Stimulated activated CD4-positive, alpha-beta T cell treated with anti-CD3 and anti-CD28 coated beads, Interleukin-4, amount 100 ng/mL, for 1 hour (primary cell): ENCODE measurements at regions not wholly inside any gene's neighbourhood (a gene's known extent, or its start where the extent isn't known, plus 50 kb on each side); places are given as distances from the start of the nearest gene placed in this dataset.
"Not testable (repeated sequence)": the region's sequence is repeated elsewhere in the genome, so short reads cannot be mapped to it uniquely, and the experiment has no call there.

ENCODE experiments used
- DNase-seq: peaks from one replicate; pipeline ENCODE4 v3.0.0-alpha.2; 2020

DNA sequence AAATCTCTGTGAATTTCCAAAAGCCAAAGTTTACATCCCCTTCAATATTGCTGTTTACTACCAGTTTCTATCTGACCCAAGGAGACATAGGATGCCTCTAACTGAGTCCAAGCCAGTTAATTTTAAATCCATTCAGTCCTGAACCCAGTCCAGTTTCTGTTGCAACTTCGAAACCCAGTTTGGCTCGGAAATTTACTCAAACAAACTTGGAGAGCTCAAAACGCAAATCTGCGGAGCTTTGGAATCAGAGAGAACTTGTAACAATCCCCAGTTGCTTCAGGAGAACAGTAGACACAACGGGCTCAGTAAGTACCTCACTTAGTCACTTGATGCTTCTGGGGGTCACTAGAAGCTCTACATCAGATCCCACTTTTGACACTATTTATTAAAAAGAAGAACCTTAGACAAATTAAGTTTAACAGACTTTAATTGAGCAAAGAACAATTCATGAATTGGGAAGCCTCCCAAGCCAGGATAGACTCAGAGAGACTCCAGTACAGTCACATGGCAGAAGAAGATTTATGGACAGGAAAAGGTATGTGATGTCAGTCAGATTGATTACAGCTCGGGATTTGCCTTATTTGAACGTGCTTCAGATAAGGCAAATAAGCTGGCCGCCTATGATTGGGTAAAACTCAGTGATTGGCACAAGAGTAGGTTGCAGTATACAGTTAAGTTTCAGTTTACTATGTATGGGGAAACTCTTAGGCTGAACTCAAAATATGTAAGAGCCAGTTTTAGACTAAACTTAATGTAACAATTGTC, 118.0 kb downstream of the RFPL4B start:
- DNase-seq, result no peak

DNA sequence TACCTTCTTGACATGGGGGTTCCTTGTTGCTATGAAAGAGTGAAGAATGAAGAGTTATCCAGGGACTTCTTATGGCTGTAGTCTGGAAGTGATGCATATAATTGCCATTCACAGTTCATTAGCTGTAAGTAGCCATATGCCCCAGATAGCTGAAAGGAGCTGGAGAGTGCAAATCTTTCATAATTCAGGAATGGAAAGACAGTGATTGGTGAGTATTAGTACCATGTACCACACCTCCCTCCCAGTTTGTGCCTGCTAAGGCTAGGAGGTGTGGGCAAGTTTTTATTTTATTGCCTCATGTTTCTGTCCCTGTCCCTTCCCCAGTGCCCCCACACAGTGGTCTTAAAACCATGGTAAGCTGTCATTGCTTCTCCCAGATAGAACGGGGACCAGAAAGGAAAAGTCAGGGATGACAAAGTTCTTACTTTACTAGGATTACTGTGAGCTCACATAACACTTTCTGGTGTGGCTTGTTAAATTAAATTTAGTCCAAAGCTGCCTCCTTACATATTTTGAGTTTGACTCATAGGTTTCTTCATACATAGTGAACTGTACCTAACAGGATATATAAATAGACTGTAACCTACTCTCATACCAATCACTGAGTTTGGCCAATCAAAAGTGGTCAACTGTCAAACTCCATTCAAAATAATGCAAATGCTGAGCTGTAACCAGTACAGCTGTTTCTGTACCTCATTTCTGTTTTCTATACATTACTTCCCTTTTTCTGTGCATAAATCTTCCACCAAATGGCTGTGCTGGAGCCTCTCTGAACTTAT, 119.4 kb downstream of the RFPL4B start:
- DNase-seq, result no peak

DNA sequence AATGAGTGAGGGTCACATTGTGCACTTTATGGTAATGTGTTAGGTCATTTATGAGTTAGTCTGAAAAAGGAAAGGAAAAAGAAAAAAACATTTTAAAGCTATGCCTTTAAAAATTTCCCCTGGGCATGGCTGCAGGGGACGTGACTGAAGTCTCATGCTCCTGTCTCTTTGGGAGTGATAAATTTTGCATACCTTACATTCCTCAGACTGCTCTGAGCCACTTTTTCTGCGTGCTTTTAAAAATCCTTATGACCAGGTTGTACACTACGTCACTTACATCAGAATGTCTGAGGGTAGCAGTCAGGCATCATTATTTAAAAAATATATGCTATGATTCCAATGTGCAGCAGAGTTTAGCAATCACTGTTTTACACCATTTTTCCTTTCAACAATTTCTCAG, 121.2 kb downstream of the RFPL4B start:
- DNase-seq, result no peak

DNA sequence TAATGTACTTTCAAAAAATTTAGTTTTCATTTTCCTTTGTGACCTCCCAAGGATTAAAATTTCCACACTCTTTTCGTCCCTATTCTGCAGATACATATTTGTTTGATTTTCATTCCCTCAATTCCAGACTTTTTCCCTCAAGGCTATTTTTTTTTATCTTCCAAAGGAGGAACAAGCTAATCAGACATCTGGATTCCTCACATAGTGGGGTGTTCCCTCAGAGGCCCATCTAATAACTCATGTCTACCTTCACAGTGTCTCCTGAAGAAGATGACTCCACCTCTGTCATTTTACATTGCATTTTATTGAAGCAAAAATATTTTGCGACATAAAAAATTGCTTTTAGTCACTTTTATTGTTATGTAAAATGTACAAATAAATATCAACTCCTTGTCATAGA, 122.2 kb downstream of the RFPL4B start:
- no peak for DNase-seq

DNA sequence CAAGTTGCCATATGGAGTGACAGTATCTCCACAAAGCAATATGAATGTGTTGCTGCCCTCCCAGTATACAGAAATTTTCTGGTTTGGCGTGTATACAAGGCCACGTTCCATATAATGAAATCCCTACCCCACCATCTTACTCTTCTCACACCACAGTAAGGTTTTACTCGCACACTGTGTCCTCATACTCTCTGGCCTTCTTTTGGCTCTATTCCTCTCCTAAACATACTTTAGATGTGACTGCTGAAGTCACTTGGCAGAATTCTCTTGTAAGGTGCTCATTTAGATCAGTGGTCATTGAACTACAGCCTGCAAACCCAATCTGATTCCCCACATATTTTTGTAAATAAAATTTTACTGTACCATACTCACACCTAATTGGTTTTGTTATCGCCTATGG, 123.2 kb downstream of the RFPL4B start:
- no peak for DNase-seq

DNA sequence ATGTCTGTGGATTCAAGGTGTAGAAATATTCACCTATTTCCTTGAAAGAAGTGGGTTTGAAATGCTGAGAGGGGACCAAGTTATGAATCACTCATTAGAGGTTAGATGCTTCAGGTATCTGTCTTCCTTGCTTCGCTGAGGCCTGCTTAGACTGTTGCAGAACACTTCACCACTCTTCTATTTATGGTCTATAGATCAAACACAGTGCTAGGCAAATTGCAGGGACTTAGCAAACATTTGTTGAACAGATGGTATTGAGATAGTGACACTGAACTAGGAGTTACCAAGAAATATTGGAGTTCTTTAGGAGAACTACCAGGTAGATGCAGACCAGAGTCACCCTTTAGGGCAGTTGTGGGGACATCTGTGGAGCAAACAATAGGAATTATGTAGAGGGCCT, 123.8 kb downstream of the RFPL4B start:
- no peak for DNase-seq

- no peak for DNase-seq
Observed at GRCh38 chr6:112475083-112475482, 128.0 kb downstream of the RFPL4B start.

GRCh38 chr6:112477125-112477524, 130.0 kb downstream of the RFPL4B start:
- no peak for DNase-seq

GRCh38 chr6:112478036-112478435, 130.9 kb downstream of the RFPL4B start:
- DNase-seq, result no peak

GRCh38 chr6:112479975-112480374, 132.8 kb downstream of the RFPL4B start:
- DNase-seq, result not testable (repeated sequence)

GRCh38 chr6:112480553-112480952, 133.4 kb downstream of the RFPL4B start:
- no peak for DNase-seq

DNA sequence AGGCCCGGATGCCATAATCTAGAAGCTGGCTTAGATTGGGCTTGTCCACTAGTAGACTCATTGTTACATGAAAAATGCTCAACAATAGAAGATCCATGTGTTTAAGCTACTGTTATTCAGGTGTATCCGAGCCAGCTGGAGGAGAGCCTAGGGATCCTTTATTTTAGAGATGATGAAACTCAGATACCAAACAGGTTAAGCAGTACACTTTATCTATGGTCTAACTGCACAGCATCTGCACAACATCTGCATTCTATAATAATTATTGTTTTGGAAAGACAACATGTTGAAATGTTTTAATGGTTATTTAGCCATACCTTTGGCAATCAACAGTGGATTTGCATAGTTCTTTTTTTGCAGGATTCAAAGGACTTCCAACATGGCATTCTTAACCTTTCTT, 134.1 kb downstream of the RFPL4B start:
- DNase-seq, result no peak

GRCh38 chr6:112482373-112482772, 135.2 kb downstream of the RFPL4B start:
- no peak for DNase-seq

DNA sequence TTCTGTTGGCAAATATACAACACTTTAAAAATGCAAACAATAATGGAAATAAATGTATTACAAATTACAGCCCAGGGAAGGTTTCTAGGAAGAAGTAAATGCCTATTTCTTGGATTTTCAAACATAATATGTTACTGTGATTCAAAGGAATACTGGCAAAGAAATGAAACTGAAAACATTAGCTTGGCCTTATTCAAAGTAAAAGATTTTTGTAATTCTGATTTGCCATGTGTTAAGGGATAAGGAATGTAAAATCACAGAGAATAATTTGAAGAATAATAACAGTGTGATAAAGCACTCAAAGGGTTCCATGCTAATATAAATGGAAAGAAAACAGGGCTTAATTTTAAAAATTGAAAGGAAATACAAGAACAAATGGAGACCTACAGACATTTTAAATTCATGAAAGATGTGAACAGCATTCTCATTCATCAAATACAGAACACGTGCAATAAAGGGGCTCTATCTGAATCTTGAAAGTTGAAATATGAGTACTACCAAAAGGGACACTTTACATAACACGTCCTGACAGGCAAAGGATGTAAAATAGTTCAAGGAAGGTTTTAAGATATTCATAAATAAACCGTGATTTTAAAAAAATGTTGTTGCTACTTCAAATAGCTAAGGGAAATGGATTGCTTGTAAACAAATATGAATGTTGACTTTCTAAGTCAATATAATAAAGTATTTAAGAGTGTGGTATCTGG, 138.1 kb downstream of the RFPL4B start:
- no peak for DNase-seq

DNA sequence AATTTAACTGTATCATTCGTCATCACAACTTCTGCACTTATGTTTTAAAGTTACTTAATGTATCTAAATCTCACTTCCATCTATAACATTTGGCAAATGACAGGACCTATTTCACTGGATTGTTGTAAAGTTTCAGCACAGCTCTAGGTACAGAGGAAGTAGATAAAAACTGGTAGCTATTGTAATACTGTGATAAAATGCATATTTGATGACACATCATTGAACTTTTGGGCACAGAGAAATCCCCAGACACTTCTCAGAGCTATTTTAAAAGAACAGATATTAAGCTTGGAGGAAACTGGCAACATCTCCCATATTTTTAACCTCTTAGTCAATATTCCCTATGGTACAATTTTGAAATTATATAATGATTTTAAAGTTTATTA, 138.7 kb downstream of the RFPL4B start:
- DNase-seq, result no peak

- DNase-seq, result no peak
Observed at GRCh38 chr6:112486454-112486853, 139.3 kb downstream of the RFPL4B start.

DNA sequence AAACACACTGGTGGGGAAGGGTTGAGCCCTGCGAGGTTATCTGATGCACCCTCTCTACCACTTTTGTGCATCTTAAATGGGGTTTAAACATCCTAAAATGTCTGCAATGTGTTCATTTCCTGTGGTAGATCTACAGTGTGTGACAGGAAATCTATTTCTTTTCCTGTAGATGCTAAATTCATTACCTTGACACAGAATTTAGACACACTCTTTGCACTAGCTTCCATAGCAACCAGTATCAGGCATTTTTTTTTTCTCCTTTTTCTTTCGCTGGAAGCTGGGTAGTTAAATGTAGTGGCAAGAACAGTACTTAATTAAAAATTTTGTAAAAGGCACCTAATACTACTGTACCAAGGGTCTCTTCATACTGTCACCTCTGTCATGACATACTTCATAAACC, 141.1 kb downstream of the RFPL4B start:
- no peak for DNase-seq

- no peak for DNase-seq
Observed at GRCh38 chr6:112501705-112502104, 154.6 kb downstream of the RFPL4B start.

DNA sequence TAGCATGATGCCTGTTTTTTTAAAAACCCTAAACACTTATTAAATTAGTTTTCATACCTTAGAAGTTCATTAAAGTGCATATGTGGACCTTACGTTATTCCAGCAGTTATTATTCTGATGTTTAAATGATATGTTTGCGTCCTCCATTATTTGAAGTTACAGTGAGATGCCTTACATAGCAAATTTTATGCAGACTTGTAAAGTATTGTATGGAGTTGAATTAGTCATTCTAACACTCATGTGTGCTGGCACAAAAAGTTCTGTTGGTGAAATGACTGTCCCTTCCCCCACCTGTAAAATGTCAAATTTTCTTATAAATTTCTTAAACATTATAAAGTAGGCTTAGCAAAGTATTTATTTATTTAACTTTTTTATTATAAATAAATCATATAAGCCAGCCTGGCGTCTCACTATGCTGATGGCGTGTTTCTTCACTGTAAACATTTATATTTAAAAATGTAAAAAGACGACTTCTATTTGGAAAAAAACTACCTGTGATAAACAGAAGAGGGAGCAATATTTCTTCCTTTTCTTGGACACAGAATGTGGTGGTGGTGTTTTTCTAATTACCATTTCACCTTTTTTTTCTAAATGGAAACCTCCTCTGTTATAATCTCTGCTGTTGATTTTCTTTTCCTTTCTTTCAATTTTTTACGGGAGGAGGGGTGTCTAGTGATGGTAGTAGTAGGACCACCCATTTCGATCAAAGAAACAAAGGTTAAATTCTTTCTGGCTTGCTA, 155.4 kb downstream of the RFPL4B start:
- DNase-seq, result no peak

- DNase-seq, result no peak
Observed at GRCh38 chr6:112503091-112503596, 156.0 kb downstream of the RFPL4B start.

DNA sequence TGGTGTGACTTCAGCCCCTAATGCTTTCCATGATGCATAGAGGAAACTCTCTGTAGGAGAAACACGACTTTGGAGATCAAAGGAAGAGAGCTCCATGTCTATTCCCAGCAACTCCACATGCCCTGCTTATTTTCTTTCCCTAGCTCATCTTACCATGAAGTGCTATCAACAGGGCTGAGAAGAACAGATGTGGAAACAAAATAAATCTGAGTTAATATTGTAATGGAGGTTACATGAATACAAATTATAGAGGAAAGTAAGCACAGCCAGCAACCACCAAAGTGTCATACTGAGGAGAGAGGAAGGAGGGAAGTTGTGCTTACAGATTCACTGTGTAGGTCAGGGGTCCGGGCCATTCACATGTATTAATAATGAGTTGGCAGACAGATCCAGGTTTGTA, 157.5 kb downstream of the RFPL4B start:
- no peak for DNase-seq

GRCh38 chr6:112511441-112511840, 164.3 kb downstream of the RFPL4B start:
- DNase-seq, result no peak

DNA sequence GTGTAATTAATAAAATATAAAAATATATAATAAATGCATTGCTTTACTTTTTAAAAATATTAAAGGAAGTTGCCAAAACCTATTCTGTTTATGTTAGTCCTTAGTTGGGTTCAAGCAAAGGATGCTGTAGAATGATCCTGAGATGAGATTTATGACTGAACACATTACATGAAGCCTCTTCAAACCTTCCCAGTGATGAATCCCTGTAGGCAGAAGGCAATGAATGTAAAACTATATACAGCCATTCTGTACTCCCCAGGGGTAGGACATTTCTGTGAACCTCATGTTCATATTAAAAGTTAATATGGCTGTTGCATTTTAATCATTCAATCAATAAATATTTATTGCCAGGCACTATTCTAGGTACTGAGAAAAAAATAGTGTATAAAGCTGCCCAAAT, 166.0 kb downstream of the RFPL4B start:
- DNase-seq, result no peak
